PC-3 (cell line): ENCODE measurements at regions not wholly inside any gene's neighbourhood (a gene's known extent, or its start where the extent isn't known, plus 50 kb on each side); places are given as distances from the start of the nearest gene placed in this dataset.

Experiments used
- EZH2 ChIP-seq: fragments of 300-600 bp; sonication (generic); IDR thresholded peaks from one replicate; pipeline ENCODE4 v1.6.1; 2017; ENCODE audit warnings: antibody characterized with exemption, mild to moderate bottlenecking, low read length; ENCODE audit not compliant: unreplicated experiment
- EZH2phosphoT487 ChIP-seq: fragments of 300-600 bp; sonication (generic); IDR thresholded peaks from 2 replicates; pipeline ENCODE4 v1.6.1; 2018; ENCODE audit warnings: mild to moderate bottlenecking, antibody characterized with exemption, low read length, borderline replicate concordance

GRCh38 chr3:144821583-144821982, 850.0 kb downstream of the DIPK2A start:
- TF ChIP-seq EZH2phosphoT487 = no peak
- no peak for TF ChIP-seq EZH2
